Effector memory CD8-positive, alpha-beta T cell (primary cell): ENCODE measurements at regions not wholly inside any gene's neighbourhood (a gene's known extent, or its start where the extent isn't known, plus 50 kb on each side); places are given as distances from the start of the nearest gene placed in this dataset.
"Not testable (repeated sequence)": the region's sequence is repeated elsewhere in the genome, so short reads cannot be mapped to it uniquely, and the experiment has no call there.

Experiments
- ATAC-seq: fragments of 150-1000 bp; cut with Tn5 transposase; replicated peaks from 2 replicates; pipeline ENCODE4 v1.10.0; 2021; ENCODE audit warnings: mild to moderate bottlenecking, moderate library complexity
- DNase-seq, 3 experiments: peaks; one replicate each; pipeline ENCODE4 v3.0.0; 2021
- H3K27ac Mint-ChIP-seq, 2 donors: one replicate each; pipeline ENCODE4 v1.8.0; 2022; ENCODE audit warnings: mild to moderate bottlenecking in 2 of 2, mixed read lengths in 2 of 2, moderate library complexity in 2 of 2
- H3K27me3 Mint-ChIP-seq, 2 donors: one replicate each; pipeline ENCODE4 v1.8.0; 2022; ENCODE audit warnings: mixed read lengths in 2 of 2
- H3K36me3 Mint-ChIP-seq: one replicate; pipeline ENCODE4 v1.8.0; 2022; ENCODE audit warnings: mild to moderate bottlenecking, moderate library complexity, mixed read lengths; ENCODE audit not compliant: insufficient read depth
- H3K4me1 Mint-ChIP-seq, 2 donors: one replicate each; pipeline ENCODE4 v1.8.0; 2022; ENCODE audit warnings: low read depth in 2 of 2, mixed read lengths in 2 of 2
- H3K4me3 Mint-ChIP-seq, 2 donors: one replicate each; pipeline ENCODE4 v1.8.0; 2022; ENCODE audit warnings: mild to moderate bottlenecking in 2 of 2, mixed read lengths in 2 of 2, moderate library complexity in 2 of 2
- H3K9me3 Mint-ChIP-seq, 2 donors: one replicate each; pipeline ENCODE4 v1.8.0; 2022; ENCODE audit warnings: mixed read lengths in 2 of 2

GRCh38 chr5:115431116-115431515, 113.5 kb downstream of the FEM1C start:
- Mint-ChIP-seq H3K9me3 (no peaks in the 10 kb centered on the region), H3K4me1 (no peaks in the 10 kb centered on the region), H3K27ac (no peak overlapping the region), H3K27me3 (peaks cover 8 to 14% of the 10 kb centered on the region in 2 donors), H3K4me3 (no peak overlapping the region), H3K36me3 (no peaks in the 10 kb centered on the region)
- ATAC-seq (no peak), DNase-seq (no peak)

- Mint-ChIP-seq H3K36me3 (no peaks in the 10 kb centered on the region), H3K9me3 (no peaks in the 10 kb centered on the region), H3K4me3 (no peak overlapping the region), H3K4me1 (no peaks in the 10 kb centered on the region), H3K27me3 (peaks cover 8 to 14% of the 10 kb centered on the region in 2 donors), H3K27ac (no peak overlapping the region)
- no peak for DNase-seq
- ATAC-seq = no peak
These were observed 114.2 kb downstream of the FEM1C start for GRCh38 chr5:115430374-115430773.

GRCh38 chr5:115429345-115429940, 115.1 kb downstream of the FEM1C start:
- Mint-ChIP-seq H3K4me1 (no peaks in the 10 kb centered on the region), H3K27ac (no peak overlapping the region), H3K9me3 (no peaks in the 10 kb centered on the region), H3K27me3 (peaks cover 6 to 14% of the 10 kb centered on the region in 2 donors), H3K4me3 (no peak overlapping the region), H3K36me3 (no peaks in the 10 kb centered on the region)
- ATAC-seq (no peak), DNase-seq (no peak)

- H3K27me3 Mint-ChIP-seq = peaks cover 0 to 19% of the 10 kb centered on the region in 2 donors
- H3K36me3 Mint-ChIP-seq = no peaks in the 10 kb centered on the region
- no peak for ATAC-seq
- no peak overlapping the region for H3K4me3 Mint-ChIP-seq
- H3K27ac Mint-ChIP-seq = no peak overlapping the region
- H3K9me3 Mint-ChIP-seq = no peaks in the 10 kb centered on the region
- DNase-seq = no peak
- no peaks in the 10 kb centered on the region for H3K4me1 Mint-ChIP-seq
These were observed 115.9 kb downstream of the FEM1C start for GRCh38 chr5:115428676-115429075.

GRCh38 chr5:115428248-115428647, 116.3 kb downstream of the FEM1C start:
- Mint-ChIP-seq H3K36me3 (no peaks in the 10 kb centered on the region), H3K27me3 (peaks cover 0 to 17% of the 10 kb centered on the region in 2 donors), H3K4me1 (no peaks in the 10 kb centered on the region), H3K4me3 (no peak overlapping the region), H3K9me3 (no peaks in the 10 kb centered on the region), H3K27ac (no peak overlapping the region)
- no peak for ATAC-seq
- no peak for DNase-seq

GRCh38 chr5:115424446-115424845, 120.1 kb downstream of the FEM1C start:
- Mint-ChIP-seq H3K4me1 (no peaks in the 10 kb centered on the region), H3K4me3 (no peak overlapping the region), H3K36me3 (no peaks in the 10 kb centered on the region), H3K9me3 (no peaks in the 10 kb centered on the region), H3K27me3 (peaks cover 0 to 8% of the 10 kb centered on the region in 2 donors), H3K27ac (no peak overlapping the region)
- DNase-seq = no peak
- no peak for ATAC-seq

- Mint-ChIP-seq H3K27me3 (peaks cover under 1 to 11% of the 10 kb centered on the region in 2 donors), H3K4me3 (no peak overlapping the region), H3K36me3 (peaks cover 2% of the 10 kb centered on the region), H3K4me1 (no peaks in the 10 kb centered on the region), H3K9me3 (no peaks in the 10 kb centered on the region), H3K27ac (no peak overlapping the region)
- ATAC-seq (no peak), DNase-seq (no peak)
These were observed 120.5 kb downstream of the FEM1C start for GRCh38 chr5:115424030-115424429.

GRCh38 chr5:115423541-115423940, 121.0 kb downstream of the FEM1C start:
- H3K27me3 Mint-ChIP-seq = peaks cover 5 to 16% of the 10 kb centered on the region in 2 donors
- H3K36me3 Mint-ChIP-seq = peaks cover 3% of the 10 kb centered on the region
- H3K27ac Mint-ChIP-seq = no peak overlapping the region
- H3K9me3 Mint-ChIP-seq = no peaks in the 10 kb centered on the region
- DNase-seq = no peak
- no peak for ATAC-seq
- no peak overlapping the region for H3K4me3 Mint-ChIP-seq
- no peaks in the 10 kb centered on the region for H3K4me1 Mint-ChIP-seq

- H3K4me3 Mint-ChIP-seq = no peak overlapping the region
- H3K36me3 Mint-ChIP-seq = peaks cover 3% of the 10 kb centered on the region
- H3K27me3 Mint-ChIP-seq = peaks cover 6 to 18% of the 10 kb centered on the region in 2 donors
These were observed 121.5 kb downstream of the FEM1C start for GRCh38 chr5:115423051-115423450.

GRCh38 chr5:115420812-115421211, 123.8 kb downstream of the FEM1C start:
- H3K27ac Mint-ChIP-seq = not testable (repeated sequence)

More at GRCh38 chr5:115423051-115423450, 121.5 kb downstream of the FEM1C start:
- DNase-seq = no peak
- H3K27ac Mint-ChIP-seq = no peak overlapping the region
- no peaks in the 10 kb centered on the region for H3K9me3 Mint-ChIP-seq
- no peak for ATAC-seq
- H3K4me1 Mint-ChIP-seq = no peaks in the 10 kb centered on the region

GRCh38 chr5:115419846-115420585, 123.6 kb upstream of the CCDC112 start:
- no peaks in the 10 kb centered on the region for H3K4me1 Mint-ChIP-seq
- peaks cover 3% of the 10 kb centered on the region for H3K36me3 Mint-ChIP-seq
- H3K27ac Mint-ChIP-seq = no peak overlapping the region
- H3K27me3 Mint-ChIP-seq = peaks cover 6 to 18% of the 10 kb centered on the region in 2 donors
- ATAC-seq (no peak), DNase-seq (no peak)
- no peaks in the 10 kb centered on the region for H3K9me3 Mint-ChIP-seq
- no peak overlapping the region for H3K4me3 Mint-ChIP-seq

More at GRCh38 chr5:115420812-115421211, 123.8 kb downstream of the FEM1C start:
- not testable (repeated sequence) for H3K4me1 Mint-ChIP-seq, ATAC-seq, H3K4me3 Mint-ChIP-seq, DNase-seq, H3K9me3 Mint-ChIP-seq, H3K36me3 Mint-ChIP-seq
- peaks cover 6 to 18% of the 10 kb centered on the region in 2 donors for H3K27me3 Mint-ChIP-seq

- DNase-seq = no peak
- H3K9me3 Mint-ChIP-seq = no peaks in the 10 kb centered on the region
- peaks cover 3% of the 10 kb centered on the region for H3K36me3 Mint-ChIP-seq
- H3K4me1 Mint-ChIP-seq = no peaks in the 10 kb centered on the region
- H3K27ac Mint-ChIP-seq = no peak overlapping the region
- no peak overlapping the region for H3K4me3 Mint-ChIP-seq
- peaks cover 6 to 21% of the 10 kb centered on the region in 2 donors for H3K27me3 Mint-ChIP-seq
- ATAC-seq = no peak
These were observed 122.3 kb upstream of the CCDC112 start for GRCh38 chr5:115418788-115419187.

- no peak overlapping the region for H3K4me3 Mint-ChIP-seq
- H3K27ac Mint-ChIP-seq = no peak overlapping the region
- peaks cover 3% of the 10 kb centered on the region for H3K36me3 Mint-ChIP-seq
- no peaks in the 10 kb centered on the region for H3K4me1 Mint-ChIP-seq
- peaks cover 6 to 19% of the 10 kb centered on the region in 2 donors for H3K27me3 Mint-ChIP-seq
- DNase-seq = no peak
- H3K9me3 Mint-ChIP-seq = no peaks in the 10 kb centered on the region
- ATAC-seq = no peak
These were observed 120.6 kb upstream of the CCDC112 start for GRCh38 chr5:115417076-115417475.

GRCh38 chr5:115415143-115415491, 118.7 kb upstream of the CCDC112 start:
- Mint-ChIP-seq H3K36me3 (peaks cover 3% of the 10 kb centered on the region), H3K27ac (no peak overlapping the region), H3K9me3 (no peaks in the 10 kb centered on the region), H3K4me3 (no peak overlapping the region), H3K27me3 (peaks cover 6 to 19% of the 10 kb centered on the region in 2 donors), H3K4me1 (no peaks in the 10 kb centered on the region)
- ATAC-seq = no peak
- no peak for DNase-seq
